Embryonic facial prominence (tissue), 1 donor: ENCODE measurements at regions not wholly inside any gene's neighbourhood (a gene's known extent, or its start where the extent isn't known, plus 50 kb on each side); places are given as distances from the start of the nearest gene placed in this dataset.
"Not testable (repeated sequence)": the region's sequence is repeated elsewhere in the genome, so short reads cannot be mapped to it uniquely, and the experiment has no call there.

Source experiments
- DNase-seq: peaks from one replicate; pipeline ENCODE4 v3.0.0-alpha.2; 2016; ENCODE audit errors: extremely low spot score

- not testable (repeated sequence) for DNase-seq
These were observed 156.8 kb upstream of the RPS23 start for GRCh38 chr5:82434696-82435660.

- DNase-seq = no peak
These were observed 148.5 kb upstream of the RPS23 start for GRCh38 chr5:82426464-82427154.

- DNase-seq = no peak
These were observed 147.4 kb upstream of the RPS23 start for GRCh38 chr5:82425591-82425990.

- DNase-seq = no peak
These were observed 146.1 kb upstream of the RPS23 start for GRCh38 chr5:82424211-82424610.

GRCh38 chr5:82422751-82423181, 144.6 kb upstream of the RPS23 start:
- no peak for DNase-seq

- no peak for DNase-seq
These were observed 144.0 kb upstream of the RPS23 start for GRCh38 chr5:82422001-82422740.

- DNase-seq = no peak
These were observed 143.0 kb upstream of the RPS23 start for GRCh38 chr5:82421119-82421518.

- DNase-seq = not testable (repeated sequence)
These were observed 142.4 kb upstream of the RPS23 start for GRCh38 chr5:82420524-82420923.

- DNase-seq = no peak
These were observed 141.6 kb upstream of the RPS23 start for GRCh38 chr5:82419559-82420332.

GRCh38 chr5:82418608-82418950, 140.4 kb upstream of the RPS23 start:
- DNase-seq = no peak

GRCh38 chr5:82417776-82418607, 139.8 kb upstream of the RPS23 start:
- DNase-seq = no peak

GRCh38 chr5:82416512-82416911, 138.4 kb upstream of the RPS23 start:
- DNase-seq = no peak

GRCh38 chr5:82414041-82414388, 135.9 kb upstream of the RPS23 start:
- DNase-seq = no peak

GRCh38 chr5:82413302-82414040, 135.3 kb upstream of the RPS23 start:
- no peak for DNase-seq

GRCh38 chr5:82408033-82408432, 129.9 kb upstream of the RPS23 start:
- DNase-seq = no peak

- no peak for DNase-seq
These were observed 128.1 kb upstream of the RPS23 start for GRCh38 chr5:82406205-82406773.

- DNase-seq = peak; percentile 12
These were observed 127.6 kb upstream of the RPS23 start for GRCh38 chr5:82405618-82406204.

GRCh38 chr5:82405161-82405560, 127.0 kb upstream of the RPS23 start:
- no peak for DNase-seq

GRCh38 chr5:82404382-82404945, 126.3 kb upstream of the RPS23 start:
- no peak for DNase-seq
